A673 (cell line): ENCODE measurements at regions not wholly inside any gene's neighbourhood (a gene's known extent, or its start where the extent isn't known, plus 50 kb on each side); places are given as distances from the start of the nearest gene placed in this dataset.
"Not testable (repeated sequence)": the region's sequence is repeated elsewhere in the genome, so short reads cannot be mapped to it uniquely, and the experiment has no call there.

Source experiments
- BruUV-seq: library from RNA; stranded (reverse); fragments of 400-500 nt; replicated peaks from 2 replicates; lab custom pipeline; 2021; lab: Mats Ljungman, UMichigan
- CTCF ChIA-PET: fragments of 300-600 bp; sonication (Branson Sonifier 250); formaldehyde crosslinking; loops from one replicate; lab custom pipeline; 2022; ENCODE audit warnings: antibody characterized with exemption; lab: Charles Lee
- POLR2A ChIA-PET: fragments of 300-600 bp; sonication (Branson Sonifier 250); formaldehyde crosslinking; loops from one replicate; lab custom pipeline; 2022; ENCODE audit warnings: antibody characterized with exemption; ENCODE audit not compliant: low non-redundant PET; lab: Charles Lee
- DNase-seq: peaks from one replicate; pipeline ENCODE4 v3.0.0-alpha.2; 2015; ENCODE audit warnings: low spot score
- H3K27ac ChIP-seq: fragments of 200-600 bp; sonication (generic); 2 replicates; pipeline ENCODE4 v1.5.1; 2016; ENCODE audit warnings: mixed run types, low read depth, mild to moderate bottlenecking, mixed read lengths, antibody characterized with exemption, low read length; ENCODE audit not compliant: poor library complexity, severe bottlenecking
- H3K27me3 ChIP-seq: fragments of 200-600 bp; sonication (generic); replicated peaks from 2 replicates; pipeline ENCODE4 v1.6.1; 2017; ENCODE audit warnings: mixed run types, low read depth, mild to moderate bottlenecking, mixed read lengths, antibody characterized with exemption, low read length; ENCODE audit not compliant: insufficient read depth, poor library complexity
- H3K36me3 ChIP-seq: fragments of 200-600 bp; sonication (generic); 2 replicates; pipeline ENCODE4 v1.6.1; 2016; ENCODE audit warnings: mixed run types, mild to moderate bottlenecking, mixed read lengths, antibody characterized with exemption, low read length; ENCODE audit not compliant: insufficient read depth, poor library complexity, severe bottlenecking
- H3K4me1 ChIP-seq: fragments of 200-600 bp; sonication (generic); 2 replicates; pipeline ENCODE4 v1.6.1; 2017; ENCODE audit warnings: mixed run types, mild to moderate bottlenecking, mixed read lengths, antibody characterized with exemption, low read length; ENCODE audit not compliant: insufficient read depth, poor library complexity, severe bottlenecking
- H3K4me3 ChIP-seq: fragments of 200-600 bp; sonication (generic); 2 replicates; pipeline ENCODE4 v1.5.1; 2016; ENCODE audit warnings: low read depth, mixed run types, mild to moderate bottlenecking, mixed read lengths, low read length; ENCODE audit not compliant: poor library complexity, severe bottlenecking
- H3K9me3 ChIP-seq: fragments of 200-600 bp; sonication (generic); 2 replicates; pipeline ENCODE4 v1.6.1; 2016; ENCODE audit warnings: mixed run types, low read depth, mild to moderate bottlenecking, mixed read lengths, antibody characterized with exemption, low read length; ENCODE audit not compliant: poor library complexity, severe bottlenecking
- EZH2 ChIP-seq: fragments of 200-600 bp; sonication (generic); IDR thresholded peaks from 2 replicates; pipeline ENCODE4 v1.6.1; 2017; ENCODE audit warnings: borderline replicate concordance, low read depth, mild to moderate bottlenecking, mixed read lengths, antibody characterized with exemption, low read length; ENCODE audit not compliant: poor library complexity, severe bottlenecking
- intact Hi-C: fragments of 100-400 bp; cut with micrococcal nuclease; formaldehyde crosslinking; loops from one replicate; pipeline ENCODE4 v1.10.0; 2022; ENCODE audit not compliant: unreplicated experiment
- TF ChIP-seq, protein P1 (sequence below): fragments of 300-800, 200-600 bp; sonication (generic); conservative IDR thresholded peaks from 2 replicates; pipeline ENCODE4 v1.5.1; 2017; ENCODE audit warnings: low read depth, mild to moderate bottlenecking, antibody characterized with exemption, low read length, moderate library complexity, mixed read lengths

DNA sequence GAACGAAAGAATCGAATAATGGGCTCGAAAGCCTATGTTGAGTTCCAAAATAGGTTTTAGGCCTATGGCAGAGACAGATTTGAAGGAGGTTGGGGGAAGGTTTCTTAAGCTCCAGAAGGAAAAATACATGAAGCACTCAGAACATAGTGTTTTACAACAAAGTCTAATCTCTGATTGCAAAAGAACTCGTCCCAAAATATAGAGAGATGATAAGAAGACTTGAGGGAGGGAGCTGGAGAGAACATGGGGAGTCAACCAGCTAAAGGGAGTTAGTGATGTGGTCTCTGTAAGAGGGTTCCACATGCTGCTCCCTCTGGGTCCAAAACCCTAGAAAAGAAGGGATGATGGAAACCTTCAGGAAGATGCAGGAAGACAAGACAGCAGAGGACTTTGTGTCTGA, 54.8 kb upstream of the DAAM1 start:
- POLR2A ChIA-PET = interaction anchor here (0.5 kb wide), 1 partner anchor 137 kb away, joined by 3 read pairs; no protein-coding TSS in a partner anchor

DNA sequence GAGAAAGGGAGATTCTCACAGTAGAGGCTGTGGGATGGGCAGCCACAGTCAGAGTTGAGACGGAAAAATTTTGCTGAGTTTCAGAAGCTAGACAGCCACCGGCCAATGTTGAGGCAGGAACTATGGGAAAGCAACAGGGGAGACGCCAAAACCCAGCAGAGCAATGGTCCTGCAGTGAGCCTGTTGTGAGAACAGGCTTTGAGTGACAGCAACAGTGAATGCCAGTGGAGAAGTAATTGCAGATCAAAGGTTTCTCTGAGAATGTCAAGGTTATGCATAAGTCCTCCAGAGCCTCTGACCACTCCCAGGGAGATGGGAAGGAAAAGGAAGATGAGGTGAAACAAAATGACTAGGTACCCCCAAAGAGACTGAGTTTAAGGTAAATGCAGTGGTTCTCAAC, 54.2 kb upstream of the DAAM1 start:
- H3K4me1 ChIP-seq = no peaks in the 10 kb centered on the region
- BruUV-seq = no TSS peak
- no peaks in the 10 kb centered on the region for H3K36me3 ChIP-seq
- H3K27me3 ChIP-seq = no peaks in the 10 kb centered on the region
- DNase-seq = no peak
- ChIA-PET POLR2A (no interaction called here), CTCF (no interaction called here)
- H3K27ac ChIP-seq = no peak overlapping the region
- no peak overlapping the region for H3K4me3 ChIP-seq
- intact Hi-C loops = no loop called here
- TF ChIP-seq, protein P1, sequence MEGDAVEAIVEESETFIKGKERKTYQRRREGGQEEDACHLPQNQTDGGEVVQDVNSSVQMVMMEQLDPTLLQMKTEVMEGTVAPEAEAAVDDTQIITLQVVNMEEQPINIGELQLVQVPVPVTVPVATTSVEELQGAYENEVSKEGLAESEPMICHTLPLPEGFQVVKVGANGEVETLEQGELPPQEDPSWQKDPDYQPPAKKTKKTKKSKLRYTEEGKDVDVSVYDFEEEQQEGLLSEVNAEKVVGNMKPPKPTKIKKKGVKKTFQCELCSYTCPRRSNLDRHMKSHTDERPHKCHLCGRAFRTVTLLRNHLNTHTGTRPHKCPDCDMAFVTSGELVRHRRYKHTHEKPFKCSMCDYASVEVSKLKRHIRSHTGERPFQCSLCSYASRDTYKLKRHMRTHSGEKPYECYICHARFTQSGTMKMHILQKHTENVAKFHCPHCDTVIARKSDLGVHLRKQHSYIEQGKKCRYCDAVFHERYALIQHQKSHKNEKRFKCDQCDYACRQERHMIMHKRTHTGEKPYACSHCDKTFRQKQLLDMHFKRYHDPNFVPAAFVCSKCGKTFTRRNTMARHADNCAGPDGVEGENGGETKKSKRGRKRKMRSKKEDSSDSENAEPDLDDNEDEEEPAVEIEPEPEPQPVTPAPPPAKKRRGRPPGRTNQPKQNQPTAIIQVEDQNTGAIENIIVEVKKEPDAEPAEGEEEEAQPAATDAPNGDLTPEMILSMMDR = no peak
- TF ChIP-seq EZH2 = no peak
- H3K9me3 ChIP-seq = no peaks in the 10 kb centered on the region

More for the DNA sequence above, 54.8 kb upstream of the DAAM1 start:
- no peak overlapping the region for H3K27ac ChIP-seq
- BruUV-seq = no TSS peak
- intact Hi-C loops = no loop called here
- no peaks in the 10 kb centered on the region for H3K36me3 ChIP-seq
- TF ChIP-seq, protein P1 = no peak
- no peak for TF ChIP-seq EZH2
- no peak for DNase-seq
- H3K27me3 ChIP-seq = no peaks in the 10 kb centered on the region
- no peaks in the 10 kb centered on the region for H3K4me1 ChIP-seq
- no peak overlapping the region for H3K4me3 ChIP-seq
- CTCF ChIA-PET = no interaction called here
- H3K9me3 ChIP-seq = no peaks in the 10 kb centered on the region

DNA sequence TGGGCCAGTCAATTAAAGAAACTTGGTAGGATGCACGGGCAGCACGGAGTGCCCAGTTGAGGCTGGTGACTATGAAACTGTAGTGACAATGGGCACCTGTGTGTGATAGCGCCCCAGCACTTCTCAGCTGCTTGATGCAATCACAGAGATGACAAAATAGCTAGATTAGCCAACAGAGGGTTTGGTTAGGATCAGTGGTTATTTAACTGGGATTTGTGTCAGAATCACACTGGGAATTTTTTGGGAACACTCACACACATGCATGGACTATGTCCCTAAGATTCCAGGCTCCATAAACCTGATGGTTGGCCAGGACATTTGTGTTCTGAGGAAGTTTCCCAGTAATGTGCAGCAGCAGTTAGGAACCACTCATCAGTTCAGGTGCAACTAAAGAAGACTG, 51.2 kb upstream of the DAAM1 start:
- BruUV-seq = no TSS peak

DNA sequence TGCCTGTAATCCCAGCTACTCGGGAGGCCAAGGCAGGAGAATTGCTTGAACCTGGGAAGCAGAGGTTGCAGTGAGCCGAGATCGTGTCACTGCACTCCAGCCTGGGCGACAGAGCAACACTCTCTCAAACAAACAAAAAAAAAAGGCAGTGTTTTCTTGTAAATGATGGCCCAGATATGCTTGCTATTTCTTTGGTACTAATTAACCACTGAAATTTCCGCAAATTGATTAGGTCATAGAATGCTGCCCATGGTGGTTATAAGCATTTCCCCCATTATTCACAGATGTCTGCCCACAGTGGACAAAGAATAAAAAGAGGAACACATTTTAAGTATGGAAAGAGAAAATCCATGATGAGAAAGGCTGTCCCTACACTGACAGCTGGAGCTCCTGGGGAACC, 49.9 kb upstream of the DAAM1 start:
- H3K9me3 ChIP-seq, POLR2A ChIA-PET, H3K4me3 ChIP-seq, DNase-seq, H3K27ac ChIP-seq, CTCF ChIA-PET, H3K4me1 ChIP-seq, H3K36me3 ChIP-seq, H3K27me3 ChIP-seq, intact Hi-C loops, BruUV-seq: not testable (repeated sequence)

More for the DNA sequence above, 51.2 kb upstream of the DAAM1 start:
- H3K4me1 ChIP-seq = no peaks in the 10 kb centered on the region
- TF ChIP-seq, protein P1 = no peak
- TF ChIP-seq EZH2 = no peak
- no peaks in the 10 kb centered on the region for H3K36me3 ChIP-seq
- no peak overlapping the region for H3K27ac ChIP-seq
- DNase-seq = no peak
- ChIA-PET POLR2A (no interaction called here), CTCF (no interaction called here)
- no peaks in the 10 kb centered on the region for H3K27me3 ChIP-seq
- intact Hi-C loops = no loop called here
- no peaks in the 10 kb centered on the region for H3K9me3 ChIP-seq
- no peak overlapping the region for H3K4me3 ChIP-seq
